NCI-H187 (cell line): ENCODE measurements at regions not wholly inside any gene's neighbourhood (a gene's known extent, or its start where the extent isn't known, plus 50 kb on each side); places are given as distances from the start of the nearest gene placed in this dataset.
"Not testable (repeated sequence)": the region's sequence is repeated elsewhere in the genome, so short reads cannot be mapped to it uniquely, and the experiment has no call there.

Experiments
- DNase-seq, 2 experiments: peaks; one replicate each; lab custom pipeline; 2025; lab: John Stamatoyannopoulos, UW

GRCh38 chr1:222865718-222866117 lies 50.9 kb downstream of the DISP1 start:
- no peak for DNase-seq

DNA sequence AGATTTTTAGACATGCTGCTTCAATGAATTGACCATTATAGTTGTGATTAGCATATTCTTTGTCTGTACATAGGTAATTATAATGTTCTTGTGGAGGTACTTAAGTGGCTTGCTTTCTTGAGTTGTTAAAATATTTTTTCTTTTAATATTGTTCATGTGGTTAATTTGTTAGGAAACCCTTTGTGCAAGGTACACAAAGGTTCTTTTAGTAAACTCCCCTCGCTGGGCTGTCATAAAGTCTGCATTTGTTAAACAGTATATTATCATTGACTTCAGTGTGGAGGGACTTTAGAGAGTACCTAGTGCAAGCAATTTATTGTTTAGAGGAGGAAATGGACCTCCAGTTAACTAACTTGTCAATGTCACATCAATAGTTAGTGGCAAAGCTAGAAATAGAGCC lies 52.5 kb downstream of the DISP1 start:
- DNase-seq: no peak

DNA sequence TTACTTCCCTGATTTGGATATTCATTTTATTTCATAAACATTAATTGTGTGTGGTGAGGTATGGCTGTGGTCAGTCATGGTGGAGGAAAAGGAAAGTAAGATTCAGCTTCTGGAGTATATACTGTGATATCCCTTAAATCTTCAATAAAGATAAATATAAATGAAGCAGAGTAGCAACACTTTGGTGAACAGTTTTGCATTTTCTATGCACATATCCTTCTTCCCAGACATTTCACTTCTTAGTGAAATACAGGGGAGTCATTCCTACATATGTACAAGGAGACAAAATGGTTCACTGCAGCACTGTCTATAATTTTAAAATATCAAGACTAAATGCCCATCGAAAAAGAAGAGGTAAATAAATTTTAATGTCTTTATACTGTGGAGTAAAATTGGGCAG lies 61.3 kb downstream of the DISP1 start:
- no peak for DNase-seq

GRCh38 chr1:222877854-222878253 lies 63.0 kb downstream of the DISP1 start:
- no peak for DNase-seq

DNA sequence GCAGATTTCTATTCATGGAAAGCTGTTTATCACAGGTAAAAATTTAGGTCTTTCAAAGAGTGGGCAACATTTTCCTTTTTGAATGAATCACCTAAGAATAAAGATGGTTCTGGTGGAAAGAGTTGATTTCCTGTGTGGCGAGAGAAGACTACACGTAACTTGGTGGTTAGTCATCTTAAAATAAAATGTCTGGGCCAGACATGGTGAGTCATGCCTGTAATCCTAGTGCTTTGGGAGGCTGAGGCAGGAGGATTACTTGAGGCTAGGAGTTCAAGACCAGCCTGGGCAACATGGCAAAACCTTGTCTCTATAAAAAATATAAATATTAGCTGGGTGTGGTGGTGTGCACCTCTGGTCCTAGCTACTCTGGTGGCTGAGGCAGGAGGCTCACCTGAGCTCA lies 65.7 kb downstream of the DISP1 start:
- no peak for DNase-seq

DNA sequence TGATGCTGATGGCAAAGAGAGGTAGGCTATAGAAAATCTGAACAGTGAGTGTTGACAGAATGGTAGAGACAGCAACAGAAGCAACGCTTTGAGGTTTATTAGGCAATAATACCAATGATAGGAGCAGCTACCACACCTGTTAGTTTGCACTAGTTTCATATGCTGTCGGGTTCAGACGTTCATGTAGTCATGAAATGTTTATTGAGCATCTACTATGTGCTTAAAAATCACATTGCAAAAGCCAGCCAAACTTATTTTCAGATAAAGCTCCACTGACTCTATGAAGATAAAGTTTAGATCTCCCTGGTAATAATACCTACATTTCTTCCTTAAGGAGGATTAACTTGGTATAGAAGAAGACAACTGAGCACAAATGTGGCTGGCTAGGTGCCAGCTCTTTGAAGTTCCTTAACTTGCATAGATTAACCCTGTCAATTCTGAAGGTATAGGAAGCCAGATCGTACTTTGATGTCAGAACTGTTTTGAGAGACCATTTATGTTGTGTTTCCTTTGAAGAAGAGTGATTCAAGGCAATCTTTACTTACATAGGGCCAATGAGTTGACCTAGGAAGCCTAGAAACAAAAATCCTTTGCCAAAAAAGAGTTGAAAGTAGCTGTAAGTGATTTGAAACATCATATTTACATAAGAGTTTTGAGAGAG lies 71.5 kb downstream of the DISP1 start:
- DNase-seq: no peak

DNA sequence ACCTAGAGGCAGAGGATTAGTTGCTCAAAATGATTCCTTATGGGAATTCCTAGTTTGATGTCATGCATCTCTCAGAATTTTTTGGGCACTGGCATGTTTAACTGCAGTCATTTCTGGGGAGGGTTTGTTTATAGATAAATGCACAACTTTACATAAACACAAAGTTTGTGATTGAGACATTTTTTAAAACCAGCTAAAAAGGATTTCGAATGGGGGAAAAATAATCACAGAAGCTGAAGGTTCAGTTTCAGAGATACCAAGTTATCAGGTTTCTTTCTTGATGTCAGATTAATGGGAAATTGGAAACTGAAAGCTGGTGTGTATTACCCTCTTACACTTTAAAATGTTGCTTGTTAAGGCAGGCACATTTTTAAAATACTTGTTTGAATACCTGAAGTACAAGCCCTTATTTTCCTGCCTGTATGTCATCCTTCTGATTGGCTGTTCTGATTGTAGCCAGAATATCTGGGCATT lies 72.1 kb downstream of the DISP1 start:
- no peak for DNase-seq

GRCh38 chr1:222889440-222889839 lies 74.6 kb downstream of the DISP1 start:
- DNase-seq: no peak

GRCh38 chr1:222890716-222891115 lies 75.9 kb downstream of the DISP1 start:
- DNase-seq: no peak

DNA sequence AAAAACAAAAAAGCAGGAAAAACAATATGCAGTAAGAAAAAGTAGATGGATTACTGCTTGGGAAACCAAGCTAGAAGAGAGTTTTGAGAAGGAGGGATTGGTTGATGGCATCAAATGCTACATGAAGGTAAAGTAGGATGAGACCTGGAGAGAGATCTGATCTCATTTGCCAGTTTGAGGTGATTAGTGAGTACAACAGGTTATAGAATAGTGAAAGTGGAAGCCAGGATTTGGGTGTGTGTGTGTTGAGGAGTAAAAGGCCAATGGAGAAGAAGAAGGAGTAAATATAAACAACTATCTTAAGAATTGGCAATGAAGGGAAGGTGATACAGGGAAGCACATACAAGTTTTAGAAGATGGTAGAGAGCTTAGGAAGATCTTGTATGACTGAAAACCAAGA lies 76.7 kb downstream of the DISP1 start:
- DNase-seq: no peak

GRCh38 chr1:222892137-222892769 lies 77.4 kb downstream of the DISP1 start:
- DNase-seq: no peak

DNA sequence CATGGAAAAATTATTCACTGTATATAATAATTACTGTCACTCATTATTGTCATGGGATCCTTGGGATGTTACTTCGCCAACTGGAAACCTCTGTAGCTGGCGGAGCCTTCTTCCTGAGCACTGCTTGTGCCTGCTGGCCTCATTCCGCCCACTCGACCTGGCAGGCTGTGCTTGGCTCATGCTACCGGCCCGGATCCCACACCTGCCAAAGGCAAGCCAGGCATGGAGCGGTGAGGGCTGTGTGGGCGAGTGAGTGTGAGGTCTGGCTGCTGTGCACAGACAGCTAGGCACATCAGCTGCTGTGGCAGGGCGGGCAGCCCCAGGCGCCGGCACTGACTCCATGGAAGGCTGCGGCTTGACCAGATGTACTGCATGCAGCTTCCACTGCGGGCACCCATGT lies 78.4 kb downstream of the DISP1 start:
- DNase-seq: no peak

- DNase-seq: no peak
These were observed 79.5 kb downstream of the DISP1 start for GRCh38 chr1:222894331-222894730.

DNA sequence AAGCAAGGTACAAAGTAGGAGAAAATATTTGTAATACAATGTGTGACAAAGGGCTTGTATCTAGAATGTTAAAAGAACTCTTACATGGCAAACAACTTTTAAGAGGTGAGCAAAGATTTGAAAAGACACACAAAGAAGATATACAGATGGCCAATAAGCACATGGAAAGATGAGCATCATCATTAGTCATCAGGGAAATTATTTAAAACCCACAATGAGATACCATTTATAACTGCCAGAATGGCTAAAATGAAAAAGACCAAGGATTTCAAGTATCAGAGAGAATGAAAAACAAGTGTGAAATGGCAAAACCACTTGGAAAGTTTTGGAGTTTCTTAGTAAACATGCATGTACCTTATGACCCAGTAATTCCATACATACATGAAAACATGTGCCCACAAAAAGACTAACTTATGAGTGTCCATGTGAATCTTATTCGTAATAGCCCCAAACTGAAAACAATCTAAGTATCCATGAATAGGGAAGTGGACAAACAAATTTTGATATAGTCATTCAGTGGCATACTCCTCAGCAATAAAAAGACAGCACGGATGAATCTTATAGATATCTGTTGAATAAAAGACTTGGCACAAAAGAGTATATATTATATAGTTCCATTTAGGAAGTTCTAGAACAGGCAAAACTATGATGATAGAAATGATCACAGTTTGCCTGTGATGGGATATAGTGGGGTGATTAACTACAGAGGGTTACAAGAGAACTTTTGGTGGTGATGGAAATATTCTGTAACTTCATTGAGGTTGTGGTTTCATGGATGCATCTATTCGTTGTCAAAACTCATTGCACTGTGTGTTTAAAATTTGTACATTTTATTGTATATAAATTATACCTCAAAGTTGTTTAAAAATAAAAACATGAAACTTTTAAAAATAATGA lies 82.0 kb downstream of the DISP1 start:
- no peak for DNase-seq

GRCh38 chr1:222897527-222898190 lies 82.8 kb downstream of the DISP1 start:
- no peak for DNase-seq

DNA sequence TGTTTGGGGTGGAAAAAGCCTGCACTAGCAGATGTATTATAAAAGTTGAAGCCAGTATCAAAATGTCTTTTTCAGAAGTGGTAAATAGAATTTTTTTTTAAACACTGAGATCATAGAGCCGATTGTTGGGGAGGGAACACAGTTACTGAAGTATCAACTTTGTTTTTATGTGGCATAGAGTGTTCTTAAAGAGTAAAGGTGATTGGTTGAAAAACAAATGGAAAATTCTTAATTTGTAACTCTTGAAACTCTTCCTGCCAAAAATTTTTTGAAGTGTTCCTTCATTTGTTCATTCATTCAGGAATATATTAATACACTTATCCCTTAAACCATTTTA lies 83.3 kb downstream of the DISP1 start:
- no peak for DNase-seq

- no peak for DNase-seq
These were observed 84.6 kb downstream of the DISP1 start for GRCh38 chr1:222899471-222899870.

GRCh38 chr1:222904451-222904850 lies 89.6 kb downstream of the DISP1 start:
- DNase-seq: no peak

GRCh38 chr1:222905151-222905550 lies 90.3 kb downstream of the DISP1 start:
- no peak for DNase-seq

GRCh38 chr1:222906271-222906739 lies 91.5 kb downstream of the DISP1 start:
- DNase-seq: not testable (repeated sequence)

GRCh38 chr1:222909586-222909985 lies 94.7 kb downstream of the DISP1 start:
- no peak for DNase-seq

DNA sequence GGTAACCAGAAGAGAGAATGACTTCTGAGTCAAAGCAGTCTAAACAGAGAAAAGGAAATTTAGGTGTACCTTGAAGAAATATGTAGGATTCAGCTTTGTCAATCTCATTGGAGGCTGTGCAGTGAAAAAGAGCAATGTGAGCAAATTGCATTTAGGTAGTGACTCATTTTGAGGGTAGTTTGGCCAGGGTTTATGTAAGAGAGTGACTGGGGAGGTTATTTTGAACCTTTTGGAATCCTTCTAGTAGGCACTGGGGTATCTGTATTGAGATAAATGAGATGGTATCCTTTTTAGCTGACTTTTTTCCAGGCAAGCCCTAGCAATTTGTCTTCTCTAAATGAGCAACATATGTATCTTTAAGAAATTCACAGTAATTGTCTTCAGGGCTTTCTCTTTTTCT lies 95.9 kb downstream of the DISP1 start:
- DNase-seq: no peak
